ENCODE measurements at regions not wholly inside any gene's neighbourhood (a gene's known extent, or its start where the extent isn't known, plus 50 kb on each side); places are given as distances from the start of the nearest gene placed in this dataset.
"Not testable (repeated sequence)": the region's sequence is repeated elsewhere in the genome, so short reads cannot be mapped to it uniquely, and the experiment has no call there.

DNA sequence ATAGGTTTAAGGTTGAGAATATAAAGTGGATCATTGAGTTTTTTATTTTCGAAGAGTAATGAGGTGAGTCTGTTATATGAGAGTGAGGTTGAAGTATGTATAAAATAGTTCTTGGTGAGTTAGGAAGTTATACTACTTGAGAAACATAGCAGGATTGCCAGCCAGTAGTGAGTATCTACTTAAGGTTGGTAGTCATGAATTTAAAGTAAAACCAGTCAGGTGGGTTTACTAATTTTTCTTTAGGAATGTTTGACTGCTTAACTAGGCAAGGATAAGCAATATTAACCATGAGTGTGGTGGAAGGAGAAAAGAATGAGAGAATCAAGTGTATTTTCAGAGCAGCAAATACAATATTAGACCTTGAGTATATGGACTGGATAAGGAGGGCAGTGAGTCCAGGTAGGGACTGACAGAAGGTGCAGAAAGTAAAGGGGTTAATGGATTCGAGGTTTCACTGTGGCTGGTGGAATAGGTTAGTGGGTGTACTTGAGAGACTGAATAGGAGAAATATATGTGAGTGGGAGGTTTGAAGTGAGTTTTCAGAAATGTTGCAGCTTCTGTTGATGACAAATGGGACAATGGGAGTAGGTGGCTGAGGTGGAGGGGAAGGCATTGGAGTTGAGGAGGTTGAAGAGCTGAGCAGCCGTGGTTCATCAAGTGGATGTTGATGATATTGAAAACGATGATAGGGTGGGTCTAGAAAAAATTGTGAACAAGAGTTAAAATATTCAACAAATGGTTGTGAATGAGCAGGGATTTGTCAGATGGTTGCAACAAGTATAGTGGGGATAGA is 232.5 kb upstream of the ASCC3 start:
- DNase-seq (ENCODE audit: low spot score), result no peak

GRCh38 chr6:101114703-101115102 is 233.6 kb upstream of the ASCC3 start:
- peak; percentile 47 for DNase-seq (ENCODE audit: low spot score)

GRCh38 chr6:101116337-101116736 is 235.2 kb upstream of the ASCC3 start:
- no peak for DNase-seq (ENCODE audit: low spot score)

DNA sequence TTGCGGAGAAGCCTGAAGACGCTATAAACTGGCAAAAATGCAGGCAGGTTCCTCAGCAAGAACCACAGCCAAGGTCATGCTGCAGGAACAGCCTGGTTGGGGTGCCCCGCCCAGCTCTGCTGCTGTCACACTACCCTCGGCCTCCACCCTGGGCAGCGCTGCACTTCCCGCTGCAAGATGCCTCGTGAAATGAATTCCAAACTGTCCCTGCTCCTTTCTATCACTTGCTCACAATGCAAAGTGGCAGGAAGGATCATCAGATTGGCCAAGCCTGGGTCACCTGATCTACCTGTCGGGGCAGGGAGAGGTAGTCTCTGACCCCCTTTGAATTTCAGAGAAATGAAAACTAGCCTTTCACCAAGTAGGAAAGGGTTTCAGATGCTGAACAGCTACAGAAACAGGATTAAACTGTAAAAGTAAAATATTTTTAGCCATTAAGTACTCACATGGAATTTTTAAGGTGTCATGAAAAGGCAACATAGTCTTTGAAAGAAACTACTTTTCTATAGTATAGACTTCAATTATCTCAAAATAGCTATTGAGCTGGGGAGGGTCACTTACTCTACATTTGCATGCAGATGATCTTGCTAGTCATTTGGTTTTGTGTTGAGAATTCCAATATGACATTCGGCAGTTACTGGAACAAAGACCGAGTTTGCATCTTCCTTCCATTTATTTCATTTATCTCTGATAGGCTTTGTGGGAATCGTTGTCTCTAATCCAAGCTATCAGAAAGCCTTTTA is 236.4 kb upstream of the ASCC3 start:
- DNase-seq (ENCODE audit: low spot score), result peak; percentile 39

- peak; percentile 11 for DNase-seq (ENCODE audit: low spot score)
Measured at GRCh38 chr6:101118136-101118396, 236.9 kb upstream of the ASCC3 start.

DNA sequence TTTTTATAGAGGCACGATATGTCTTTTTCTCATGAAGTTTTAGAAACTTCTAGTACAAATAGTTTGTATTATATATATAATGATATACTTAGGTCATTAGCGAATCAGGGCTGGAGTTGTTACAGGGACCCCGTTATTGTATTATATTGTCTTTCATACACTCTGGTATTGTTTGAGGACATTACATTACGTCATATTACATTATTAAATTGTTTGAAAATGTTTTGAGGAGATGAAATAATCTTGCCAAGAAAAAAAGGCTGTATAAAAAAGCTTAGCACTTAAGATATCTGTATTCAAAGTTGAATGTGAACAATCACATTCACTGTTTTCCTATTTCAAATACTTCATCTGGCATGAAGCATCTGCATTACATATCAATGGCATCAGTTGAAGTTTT is 239.6 kb upstream of the ASCC3 start:
- no peak for DNase-seq (ENCODE audit: low spot score)

GRCh38 chr6:101125380-101125971 is 244.3 kb upstream of the ASCC3 start:
- DNase-seq (ENCODE audit: low spot score), result no peak

- DNase-seq (ENCODE audit: low spot score), result no peak
Measured at GRCh38 chr6:101126501-101126900, 245.4 kb upstream of the ASCC3 start.

DNA sequence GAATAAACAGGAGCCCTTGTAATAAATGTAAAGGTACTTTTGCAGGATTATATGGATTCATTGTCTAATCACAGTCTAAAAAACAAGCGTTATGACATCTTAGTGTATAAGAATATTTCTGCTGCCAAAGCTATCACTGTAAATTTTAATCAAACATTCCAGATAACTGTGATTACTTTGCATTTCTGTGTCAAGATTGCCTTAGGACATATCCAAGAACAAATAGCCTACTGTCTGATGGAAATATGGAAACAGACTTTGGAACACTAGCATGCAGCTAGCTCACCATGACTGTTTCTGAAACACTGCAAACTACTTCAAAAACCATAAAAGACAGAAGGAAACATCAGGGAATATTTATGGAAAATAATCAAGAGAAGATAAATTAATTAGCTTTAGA is 248.7 kb upstream of the ASCC3 start:
- DNase-seq (ENCODE audit: low spot score), result no peak

GRCh38 chr6:101146389-101146788 is 247.1 kb upstream of the GRIK2 start:
- DNase-seq (ENCODE audit: low spot score), result no peak

DNA sequence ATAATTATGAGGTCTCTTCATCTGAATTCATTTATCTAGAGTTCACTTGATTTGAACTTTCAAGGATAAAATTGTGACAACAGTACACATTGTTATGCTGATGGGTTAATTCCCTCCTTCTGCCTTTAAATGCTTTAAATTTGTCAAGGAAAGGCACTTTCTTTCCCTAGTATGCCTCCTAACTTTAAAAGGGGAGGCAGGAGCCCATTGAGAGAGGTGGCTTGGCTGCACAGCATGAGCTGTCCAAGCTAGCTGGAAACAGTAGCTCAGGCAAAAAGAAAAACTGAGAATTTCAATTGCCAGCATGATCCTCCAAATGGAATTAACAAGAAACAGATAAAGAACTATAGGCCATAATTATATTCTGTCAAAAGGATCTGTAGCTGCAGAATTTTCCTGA is 243.3 kb upstream of the GRIK2 start:
- no peak for DNase-seq (ENCODE audit: low spot score)

GRCh38 chr6:101157638-101158037 is 235.9 kb upstream of the GRIK2 start:
- not testable (repeated sequence) for DNase-seq (ENCODE audit: low spot score)

DNA sequence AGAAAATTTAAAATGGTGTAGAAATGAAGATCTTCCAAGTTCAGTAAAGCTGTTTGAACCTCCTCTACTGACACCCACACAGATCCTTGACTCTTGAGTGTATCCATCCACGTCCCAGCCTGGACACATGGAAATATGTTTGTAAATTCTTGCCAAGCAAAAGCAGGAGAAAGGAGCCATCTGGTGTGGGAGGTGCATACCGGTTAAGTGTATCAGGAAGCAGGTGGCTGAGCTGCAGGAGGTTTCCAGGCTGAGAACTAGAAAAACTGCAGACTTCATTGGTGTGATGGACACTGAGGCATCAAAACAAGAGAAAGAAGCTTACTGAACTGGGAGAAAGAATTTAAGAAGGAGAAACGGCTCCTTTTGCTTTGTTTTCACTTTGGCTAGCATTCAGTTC is 229.9 kb upstream of the GRIK2 start:
- no peak for DNase-seq (ENCODE audit: low spot score)

DNA sequence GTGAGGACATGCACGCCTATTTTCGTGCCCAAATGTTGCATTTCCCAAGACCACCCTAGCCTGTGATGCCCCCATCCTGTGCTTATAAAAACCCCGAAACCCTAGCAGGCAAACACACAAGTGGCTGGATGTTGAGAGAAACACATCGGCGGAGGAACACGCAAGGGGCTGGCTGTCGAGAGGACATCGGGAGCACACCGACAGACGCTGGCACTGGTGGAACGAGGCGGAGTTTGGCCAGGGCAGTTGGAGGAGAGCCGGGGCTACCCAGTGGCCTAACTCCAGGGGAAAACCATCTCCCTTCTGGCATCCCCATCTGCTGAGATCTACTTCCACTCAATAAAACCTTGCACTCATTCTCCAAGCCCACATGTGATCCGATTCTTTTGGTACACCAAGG is 225.9 kb upstream of the GRIK2 start:
- no peak for DNase-seq (ENCODE audit: low spot score)

GRCh38 chr6:101171049-101171448 is 222.5 kb upstream of the GRIK2 start:
- not testable (repeated sequence) for DNase-seq (ENCODE audit: low spot score)

DNA sequence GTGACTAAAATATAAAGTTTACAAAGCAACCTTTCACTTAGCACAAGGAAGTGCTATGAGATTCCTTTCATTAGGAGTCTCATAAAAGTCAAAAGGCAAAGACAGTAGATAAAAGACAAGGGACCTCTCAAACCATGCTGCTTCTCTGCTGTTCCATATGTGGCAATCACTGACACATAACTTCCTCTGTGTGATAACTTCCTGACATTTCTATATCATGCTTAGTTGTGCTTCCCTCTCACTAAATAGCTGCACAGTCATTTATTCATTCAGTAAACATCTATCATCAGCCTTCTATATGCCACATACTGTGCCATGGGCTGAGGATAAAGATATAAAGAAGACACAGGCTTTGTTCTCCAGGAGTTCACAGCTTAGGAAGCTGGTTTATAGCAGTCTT is 214.8 kb upstream of the GRIK2 start:
- no peak for DNase-seq (ENCODE audit: low spot score)

- DNase-seq (ENCODE audit: low spot score), result no peak
Measured at GRCh38 chr6:101181006-101181405, 212.5 kb upstream of the GRIK2 start.

DNA sequence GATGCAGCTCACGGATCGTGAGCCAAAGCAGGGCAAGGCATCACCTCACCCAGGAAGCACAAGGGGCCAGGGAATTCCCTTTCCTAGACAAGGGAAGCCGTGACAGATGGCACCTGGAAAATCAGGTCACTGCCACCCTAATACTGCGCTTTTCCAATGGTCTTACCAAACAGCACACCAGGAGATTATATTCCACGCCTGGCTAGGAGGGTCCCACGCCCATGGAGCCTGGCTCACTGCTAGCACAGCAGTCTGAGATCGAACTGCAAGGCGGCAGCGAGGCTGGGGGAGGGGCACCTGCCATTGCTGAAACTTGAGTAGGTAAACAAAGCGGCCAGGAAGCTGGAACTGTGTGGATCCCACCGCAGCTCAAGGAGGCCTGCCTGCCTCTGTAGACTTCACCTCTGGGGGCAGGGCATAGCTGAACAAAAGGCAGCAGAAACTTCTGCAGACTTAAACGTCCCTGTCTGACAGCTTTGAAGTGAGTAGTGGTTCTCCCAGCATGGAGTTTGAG is 205.2 kb upstream of the GRIK2 start:
- not testable (repeated sequence) for DNase-seq (ENCODE audit: low spot score)

DNA sequence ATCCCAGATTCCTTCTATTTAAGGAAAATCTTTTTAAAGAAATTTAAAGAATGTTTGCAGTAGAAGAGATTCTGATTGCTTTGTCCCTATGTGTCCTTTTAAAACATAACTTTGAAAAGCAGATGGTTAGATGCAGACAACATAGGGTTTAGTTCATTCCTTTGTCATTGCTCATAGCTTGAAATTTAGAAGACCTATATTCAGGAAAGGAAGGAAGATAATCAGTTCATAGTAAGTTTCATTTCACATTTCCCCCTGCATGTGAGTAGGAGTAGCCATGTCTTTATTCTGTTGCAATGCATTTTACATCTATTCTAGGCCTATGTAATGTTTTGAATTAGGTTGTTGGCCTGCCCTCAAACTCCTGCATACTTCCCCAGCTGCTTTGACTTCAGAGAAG is 197.9 kb upstream of the GRIK2 start:
- no peak for DNase-seq (ENCODE audit: low spot score)

- no peak for DNase-seq (ENCODE audit: low spot score)
Measured at GRCh38 chr6:101199441-101199840, 194.1 kb upstream of the GRIK2 start.

DNA sequence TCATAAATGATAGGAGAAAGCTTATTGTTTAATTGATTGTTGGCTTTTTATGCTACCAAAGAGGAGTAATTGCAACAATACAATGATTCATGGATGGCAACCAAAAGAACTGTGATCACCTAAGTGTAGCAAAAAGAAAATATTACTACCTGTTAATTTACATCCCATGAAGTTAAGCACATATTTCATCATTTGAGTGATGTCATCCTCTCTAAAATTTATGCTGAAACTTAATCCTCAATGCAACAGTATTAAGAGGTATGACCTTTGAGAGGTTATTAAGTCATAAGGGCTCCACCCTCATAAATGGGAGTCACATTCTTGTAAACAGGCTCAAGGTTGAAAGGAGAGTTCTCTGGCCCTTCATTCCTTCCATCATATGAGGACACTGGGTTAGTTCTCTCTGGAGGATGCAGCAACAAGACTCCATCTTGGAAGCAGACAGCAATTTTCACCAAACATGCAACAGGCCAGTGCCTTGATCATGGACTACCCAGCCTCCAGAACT is 190.6 kb upstream of the GRIK2 start:
- no peak for DNase-seq (ENCODE audit: low spot score)

- no peak for DNase-seq (ENCODE audit: low spot score)
Measured at GRCh38 chr6:101203664-101204063, 189.8 kb upstream of the GRIK2 start.

- DNase-seq (ENCODE audit: low spot score), result peak; percentile 61
Measured at GRCh38 chr6:101208152-101208551, 185.4 kb upstream of the GRIK2 start.

All from LoVo (cell line).